Dedifferentiated amniotic fluid mesenchymal stem cell (primary cell): ENCODE measurements at regions not wholly inside any gene's neighbourhood (a gene's known extent, or its start where the extent isn't known, plus 50 kb on each side); places are given as distances from the start of the nearest gene placed in this dataset.
"Not testable (repeated sequence)": the region's sequence is repeated elsewhere in the genome, so short reads cannot be mapped to it uniquely, and the experiment has no call there.

Experiments
- DNase-seq: peaks from one replicate; pipeline ENCODE4 v3.0.0-alpha.2; 2016; ENCODE audit errors: extremely low spot score

- no peak for DNase-seq
Observed at GRCh38 chr2:210730672-210731071, 174.3 kb downstream of the CPS1 start.

- DNase-seq = not testable (repeated sequence)
Observed at GRCh38 chr2:210746826-210747225, 190.4 kb downstream of the CPS1 start.

GRCh38 chr2:210752532-210752931 is 196.1 kb downstream of the CPS1 start:
- no peak for DNase-seq

GRCh38 chr2:210753386-210753785 is 197.0 kb downstream of the CPS1 start:
- DNase-seq = no peak

- no peak for DNase-seq
Observed at GRCh38 chr2:210756855-210757254, 200.5 kb downstream of the CPS1 start.

GRCh38 chr2:210762604-210763588 is 206.5 kb downstream of the CPS1 start:
- DNase-seq = no peak

- DNase-seq = no peak
Observed at GRCh38 chr2:210768329-210768910, 212.0 kb downstream of the CPS1 start.

- DNase-seq = no peak
Observed at GRCh38 chr2:210776756-210777155, 220.4 kb downstream of the CPS1 start.

GRCh38 chr2:210782222-210782621 is 225.8 kb downstream of the CPS1 start:
- no peak for DNase-seq

- DNase-seq = not testable (repeated sequence)
Observed at GRCh38 chr2:210787831-210788230, 231.4 kb downstream of the CPS1 start.

GRCh38 chr2:210792000-210792399 is 235.6 kb downstream of the CPS1 start:
- DNase-seq = no peak

- no peak for DNase-seq
Observed at GRCh38 chr2:210795506-210795905, 239.1 kb downstream of the CPS1 start.

- no peak for DNase-seq
Observed at GRCh38 chr2:210798180-210798579, 241.8 kb downstream of the CPS1 start.

GRCh38 chr2:210814251-210815025 is 258.0 kb downstream of the CPS1 start:
- no peak for DNase-seq

- no peak for DNase-seq
Observed at GRCh38 chr2:210816769-210817168, 260.4 kb downstream of the CPS1 start.

GRCh38 chr2:210818473-210818872 is 262.1 kb downstream of the CPS1 start:
- no peak for DNase-seq

- DNase-seq = no peak
Observed at GRCh38 chr2:210833403-210833802, 277.0 kb downstream of the CPS1 start.

GRCh38 chr2:210839034-210839433 is 282.6 kb downstream of the CPS1 start:
- no peak for DNase-seq

GRCh38 chr2:210839450-210839849 is 283.1 kb downstream of the CPS1 start:
- no peak for DNase-seq

GRCh38 chr2:210842896-210843295 is 286.5 kb downstream of the CPS1 start:
- no peak for DNase-seq

GRCh38 chr2:210844016-210844415 is 287.6 kb downstream of the CPS1 start:
- DNase-seq = no peak

GRCh38 chr2:210859314-210859713 is 302.9 kb downstream of the CPS1 start:
- no peak for DNase-seq
